ENCODE measurements at regions not wholly inside any gene's neighbourhood (a gene's known extent, or its start where the extent isn't known, plus 50 kb on each side); places are given as distances from the start of the nearest gene placed in this dataset.

GRCh38 chrX:144918936-144919335 is 328.4 kb upstream of the SPANXN1 start:
- Histone ChIP-seq H3K27ac (ENCODE audit: low read depth) (no peak overlapping the region), H4K20me1 (replicated peaks; ENCODE audit: insufficient read depth) (no peaks in the 10 kb centered on the region), H2AFZ (no peak overlapping the region), H3K36me3 (ENCODE audit: insufficient read depth) (no peaks in the 10 kb centered on the region), H3K79me2 (replicated peaks; ENCODE audit: insufficient read depth) (no peaks in the 10 kb centered on the region), H3K4me1 (ENCODE audit: insufficient read depth) (no peaks in the 10 kb centered on the region), H3K4me2 (no peak overlapping the region), H3F3A (replicated peaks; ENCODE audit: low read depth) (no peaks in the 10 kb centered on the region), H3K4me3 (no peak overlapping the region), H3K27me3 (ENCODE audit: insufficient read depth) (no peaks in the 10 kb centered on the region), H3K9me2 (ENCODE audit: insufficient read depth) (no peaks in the 10 kb centered on the region)
- Mint-ChIP-seq H3K27me3 (ENCODE audit: insufficient read depth, low read depth, poor library complexity) (no peaks in the 10 kb centered on the region), H3K9me3 (peaks cover 68% of the 10 kb centered on the region), H3K36me3 (ENCODE audit: low read depth) (no peaks in the 10 kb centered on the region), H3K27ac (no peak overlapping the region), H3K4me3 (no peak overlapping the region), H3K4me1 (no peaks in the 10 kb centered on the region)
- no peak for ATAC-seq
- DNase-seq (ENCODE audit: low spot score), result no peak
- TF ChIP-seq ZNF114 (CRISPR knock-in tag; IDR thresholded peaks at IDR 0.05) (no peak), ETS1 (IDR thresholded peaks at IDR 0.05) (no peak), ZNF462 (CRISPR knock-in tag; IDR thresholded peaks at IDR 0.05) (no peak), EZH2phosphoT487 (IDR thresholded peaks at IDR 0.05; ENCODE audit: unreplicated experiment) (no peak), REST (IDR thresholded peaks at IDR 0.05; ENCODE audit: unreplicated experiment) (no peak), JUNB (IDR thresholded peaks at IDR 0.05; ENCODE audit: unreplicated experiment) (no peak), CTCF (conservative IDR thresholded peaks at IDR 0.05; ENCODE audit: low read depth in 2 of 2) (no peak), EZH2 (IDR thresholded peaks at IDR 0.05; ENCODE audit: low read depth, unreplicated experiment) (no peak), ZNF331 (CRISPR knock-in tag; IDR thresholded peaks at IDR 0.05; ENCODE audit: low read depth) (no peak), CREB1 (CRISPR knock-in tag; IDR thresholded peaks at IDR 0.05; ENCODE audit: low read depth) (no peak), STAT1 (IDR thresholded peaks at IDR 0.05; ENCODE audit: unreplicated experiment) (no peak), NANOG (IDR thresholded peaks at IDR 0.05; ENCODE audit: borderline replicate concordance) (no peak), POLR2AphosphoS5 (IDR thresholded peaks at IDR 0.05; ENCODE audit: low read depth) (no peak)
